SU-DHL-6 (cell line): ENCODE measurements at regions not wholly inside any gene's neighbourhood (a gene's known extent, or its start where the extent isn't known, plus 50 kb on each side); places are given as distances from the start of the nearest gene placed in this dataset.
"Not testable (repeated sequence)": the region's sequence is repeated elsewhere in the genome, so short reads cannot be mapped to it uniquely, and the experiment has no call there.

Source experiments
- CTCF ChIP-seq: fragments of 200-600 bp; sonication (generic); IDR thresholded peaks from one replicate; pipeline ENCODE4 v1.5.1; 2017; ENCODE audit warnings: antibody characterized with exemption, mild to moderate bottlenecking, low read length, moderate library complexity; ENCODE audit not compliant: insufficient read depth, poor library complexity, severe bottlenecking
- EZH2phosphoT487 ChIP-seq: fragments of 200-600 bp; sonication (generic), shearing (Covaris generic); conservative IDR thresholded peaks from 2 replicates; pipeline ENCODE4 v1.6.1; 2018; ENCODE audit warnings: mild to moderate bottlenecking, antibody characterized with exemption, low read length, moderate library complexity, mixed read lengths

- not testable (repeated sequence) for TF ChIP-seq CTCF, EZH2phosphoT487
Observed at GRCh38 chr2:87420954-87421353, 326.9 kb upstream of the PLGLB2 start.
